Erythroblast (primary cell): ENCODE measurements at regions not wholly inside any gene's neighbourhood (a gene's known extent, or its start where the extent isn't known, plus 50 kb on each side); places are given as distances from the start of the nearest gene placed in this dataset.

ENCODE experiments used
- GATA1 ChIP-seq: IDR thresholded peaks from 2 replicates; pipeline ENCODE4 v1.6.1; 2011; ENCODE audit warnings: low read depth, mild to moderate bottlenecking, control low read depth, low read length, moderate library complexity
- POLR2A ChIP-seq: IDR thresholded peaks from 2 replicates; pipeline ENCODE4 v1.6.1; 2011; ENCODE audit warnings: mild to moderate bottlenecking, low read length

DNA sequence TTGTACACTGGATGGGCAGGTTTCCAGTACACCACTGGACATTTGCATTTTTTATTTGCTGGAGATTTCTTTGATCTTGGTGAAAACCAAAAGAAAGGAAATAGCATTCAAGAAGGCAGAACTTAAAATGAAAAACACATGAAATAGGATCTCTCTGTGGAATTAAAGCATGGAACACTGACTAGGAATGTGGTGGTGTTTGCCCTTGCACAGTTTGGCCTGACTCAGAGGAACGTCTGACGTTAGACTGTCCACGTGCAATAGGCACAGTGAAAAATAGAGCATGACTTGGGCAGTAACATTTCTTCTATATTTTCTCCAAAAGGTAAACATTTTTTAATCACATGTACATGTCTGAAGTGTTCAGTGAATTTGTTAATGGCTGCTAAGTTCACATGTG lies 474.1 kb upstream of the PRICKLE1 start:
- TF ChIP-seq POLR2A (no peak), GATA1 (no peak)
